C4-2B (cell line): ENCODE measurements at regions not wholly inside any gene's neighbourhood (a gene's known extent, or its start where the extent isn't known, plus 50 kb on each side); places are given as distances from the start of the nearest gene placed in this dataset.
"Not testable (repeated sequence)": the region's sequence is repeated elsewhere in the genome, so short reads cannot be mapped to it uniquely, and the experiment has no call there.

Experiments used
- ZFX ChIP-seq: fragments of 450-650 bp; IDR thresholded peaks from 2 replicates; pipeline ENCODE4 v1.6.1; 2017
- TF ChIP-seq, protein P1 (sequence below): fragments of 450-650 bp; conservative IDR thresholded peaks from 2 replicates; pipeline ENCODE4 v1.5.1; 2017; ENCODE audit warnings: mild to moderate bottlenecking

DNA sequence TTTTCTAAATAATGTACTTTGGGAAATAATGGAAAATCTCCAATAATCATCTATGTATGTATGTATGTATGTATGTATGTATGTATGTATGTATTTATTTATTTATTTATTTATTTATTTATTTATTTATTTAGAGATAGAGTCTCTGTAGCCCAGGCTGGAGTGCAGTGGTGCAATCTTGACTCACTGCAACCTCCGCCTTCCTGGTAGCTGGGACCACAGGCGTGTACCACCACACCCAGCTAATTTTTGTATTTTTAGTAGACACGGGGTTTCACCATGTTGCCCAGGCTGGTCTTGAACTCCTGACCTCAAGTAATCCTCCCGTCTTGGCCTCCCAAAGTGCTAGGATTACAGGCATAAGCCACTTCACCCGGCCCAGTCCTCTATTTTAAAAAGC is 91.5 kb upstream of the NAP1L1 start:
- TF ChIP-seq, protein P1, sequence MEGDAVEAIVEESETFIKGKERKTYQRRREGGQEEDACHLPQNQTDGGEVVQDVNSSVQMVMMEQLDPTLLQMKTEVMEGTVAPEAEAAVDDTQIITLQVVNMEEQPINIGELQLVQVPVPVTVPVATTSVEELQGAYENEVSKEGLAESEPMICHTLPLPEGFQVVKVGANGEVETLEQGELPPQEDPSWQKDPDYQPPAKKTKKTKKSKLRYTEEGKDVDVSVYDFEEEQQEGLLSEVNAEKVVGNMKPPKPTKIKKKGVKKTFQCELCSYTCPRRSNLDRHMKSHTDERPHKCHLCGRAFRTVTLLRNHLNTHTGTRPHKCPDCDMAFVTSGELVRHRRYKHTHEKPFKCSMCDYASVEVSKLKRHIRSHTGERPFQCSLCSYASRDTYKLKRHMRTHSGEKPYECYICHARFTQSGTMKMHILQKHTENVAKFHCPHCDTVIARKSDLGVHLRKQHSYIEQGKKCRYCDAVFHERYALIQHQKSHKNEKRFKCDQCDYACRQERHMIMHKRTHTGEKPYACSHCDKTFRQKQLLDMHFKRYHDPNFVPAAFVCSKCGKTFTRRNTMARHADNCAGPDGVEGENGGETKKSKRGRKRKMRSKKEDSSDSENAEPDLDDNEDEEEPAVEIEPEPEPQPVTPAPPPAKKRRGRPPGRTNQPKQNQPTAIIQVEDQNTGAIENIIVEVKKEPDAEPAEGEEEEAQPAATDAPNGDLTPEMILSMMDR: not testable (repeated sequence)
- not testable (repeated sequence) for TF ChIP-seq ZFX
